ENCODE measurements at regions not wholly inside any gene's neighbourhood (a gene's known extent, or its start where the extent isn't known, plus 50 kb on each side); places are given as distances from the start of the nearest gene placed in this dataset.
A peak's percentile ranks its signal among the peaks of the same experiment; 100 is the strongest.

GRCh38 chr1:96515925-96516324 lies 205.7 kb upstream of the PTBP2 start:
- H3K27ac ChIP-seq (ENCODE audit: low read depth, low read length) = no peak overlapping the region
- H4K20me1 ChIP-seq (ENCODE audit: insufficient read depth, low read length) = no peaks in the 10 kb centered on the region
- Mint-ChIP-seq H3K9me3 (ENCODE audit: unreplicated experiment) (no peaks in the 10 kb centered on the region), H3K27ac (ENCODE audit: unreplicated experiment) (no peak overlapping the region), H3K4me3 (ENCODE audit: unreplicated experiment) (no peak overlapping the region), H3K27me3 (ENCODE audit: low read depth, unreplicated experiment) (no peaks in the 10 kb centered on the region), H3K4me1 (ENCODE audit: low read depth, unreplicated experiment) (peaks cover 5% of the 10 kb centered on the region), H3K36me3 (ENCODE audit: low read depth, unreplicated experiment) (no peaks in the 10 kb centered on the region)
- H2AFZ ChIP-seq (ENCODE audit: low read depth, low read length) = no peak overlapping the region
- H3K4me1 ChIP-seq (ENCODE audit: insufficient read depth, low read length) = peaks cover 11% of the 10 kb centered on the region
- H3K36me3 ChIP-seq (ENCODE audit: insufficient read depth, low read length) = no peaks in the 10 kb centered on the region
- H3K9me3 ChIP-seq (ENCODE audit: insufficient read depth, low read depth, low read length) = no peaks in the 10 kb centered on the region
- DNase-seq (ENCODE audit: low read depth) (no peak), FAIRE-seq (no peak)
- no peaks in the 10 kb centered on the region for H3K79me2 ChIP-seq (ENCODE audit: insufficient read depth, low read length)
- H3K9ac ChIP-seq (ENCODE audit: low read length) = no peak overlapping the region
- TF ChIP-seq CTCF (IDR thresholded peaks at IDR 0.05; ENCODE audit: insufficient read depth, low read depth, low read length) (no peak), EZH2 (IDR thresholded peaks at IDR 0.05; ENCODE audit: insufficient read depth, low read length) (no peak)
- H3K27me3 ChIP-seq (ENCODE audit: insufficient read depth, low read length) = no peaks in the 10 kb centered on the region
- no peak overlapping the region for H3K4me2 ChIP-seq (ENCODE audit: low read length)
- H3K4me3 ChIP-seq (ENCODE audit: insufficient read depth, low read depth, low read length) = no peak overlapping the region

GRCh38 chr1:96519851-96520578 lies 201.6 kb upstream of the PTBP2 start:
- peak overlapping the region; percentile 39 for H3K4me2 ChIP-seq (ENCODE audit: low read length)
- H3K79me2 ChIP-seq (ENCODE audit: insufficient read depth, low read length) = no peaks in the 10 kb centered on the region
- no peaks in the 10 kb centered on the region for H3K27me3 ChIP-seq (ENCODE audit: insufficient read depth, low read length)
- FAIRE-seq = no peak
- peaks cover 24% of the 10 kb centered on the region for H3K4me1 ChIP-seq (ENCODE audit: insufficient read depth, low read length)
- H2AFZ ChIP-seq (ENCODE audit: low read depth, low read length) = no peak overlapping the region
- peak; percentile 35 for DNase-seq (ENCODE audit: low read depth)
- no peak overlapping the region for H3K9ac ChIP-seq (ENCODE audit: low read length)
- Mint-ChIP-seq H3K9me3 (ENCODE audit: unreplicated experiment) (no peaks in the 10 kb centered on the region), H3K27ac (ENCODE audit: unreplicated experiment) (no peak overlapping the region), H3K4me3 (ENCODE audit: unreplicated experiment) (no peak overlapping the region), H3K27me3 (ENCODE audit: low read depth, unreplicated experiment) (no peaks in the 10 kb centered on the region), H3K36me3 (ENCODE audit: low read depth, unreplicated experiment) (no peaks in the 10 kb centered on the region), H3K4me1 (ENCODE audit: low read depth, unreplicated experiment) (peaks cover 10% of the 10 kb centered on the region)
- H3K36me3 ChIP-seq (ENCODE audit: insufficient read depth, low read length) = no peaks in the 10 kb centered on the region
- no peak for TF ChIP-seq EZH2 (IDR thresholded peaks at IDR 0.05; ENCODE audit: insufficient read depth, low read length)
- no peak for TF ChIP-seq CTCF (IDR thresholded peaks at IDR 0.05; ENCODE audit: insufficient read depth, low read depth, low read length)
- no peak overlapping the region for H3K4me3 ChIP-seq (ENCODE audit: insufficient read depth, low read depth, low read length)
- H4K20me1 ChIP-seq (ENCODE audit: insufficient read depth, low read length) = no peaks in the 10 kb centered on the region
- no peaks in the 10 kb centered on the region for H3K9me3 ChIP-seq (ENCODE audit: insufficient read depth, low read depth, low read length)
- H3K27ac ChIP-seq (ENCODE audit: low read depth, low read length) = no peak overlapping the region

GRCh38 chr1:96520579-96520947 lies 201.0 kb upstream of the PTBP2 start:
- Histone ChIP-seq H3K9ac (ENCODE audit: low read length) (no peak overlapping the region), H3K4me1 (ENCODE audit: insufficient read depth, low read length) (peaks cover 24% of the 10 kb centered on the region), H3K4me3 (ENCODE audit: insufficient read depth, low read depth, low read length) (no peak overlapping the region), H4K20me1 (ENCODE audit: insufficient read depth, low read length) (no peaks in the 10 kb centered on the region), H3K9me3 (ENCODE audit: insufficient read depth, low read depth, low read length) (no peaks in the 10 kb centered on the region), H3K79me2 (ENCODE audit: insufficient read depth, low read length) (no peaks in the 10 kb centered on the region), H2AFZ (ENCODE audit: low read depth, low read length) (no peak overlapping the region), H3K4me2 (ENCODE audit: low read length) (peak overlapping the region; percentile 39), H3K27me3 (ENCODE audit: insufficient read depth, low read length) (no peaks in the 10 kb centered on the region), H3K27ac (ENCODE audit: low read depth, low read length) (no peak overlapping the region), H3K36me3 (ENCODE audit: insufficient read depth, low read length) (no peaks in the 10 kb centered on the region)
- no peaks in the 10 kb centered on the region for H3K36me3 Mint-ChIP-seq (ENCODE audit: low read depth, unreplicated experiment)
- H3K27ac Mint-ChIP-seq (ENCODE audit: unreplicated experiment) = no peak overlapping the region
- no peaks in the 10 kb centered on the region for H3K27me3 Mint-ChIP-seq (ENCODE audit: low read depth, unreplicated experiment)
- FAIRE-seq = no peak
- H3K4me1 Mint-ChIP-seq (ENCODE audit: low read depth, unreplicated experiment) = peaks cover 10% of the 10 kb centered on the region
- H3K9me3 Mint-ChIP-seq (ENCODE audit: unreplicated experiment) = no peaks in the 10 kb centered on the region
- DNase-seq (ENCODE audit: low read depth) = peak; percentile 67
- TF ChIP-seq EZH2 (IDR thresholded peaks at IDR 0.05; ENCODE audit: insufficient read depth, low read length) (no peak), CTCF (IDR thresholded peaks at IDR 0.05; ENCODE audit: insufficient read depth, low read depth, low read length) (no peak)
- H3K4me3 Mint-ChIP-seq (ENCODE audit: unreplicated experiment) = no peak overlapping the region

Data from astrocyte (in vitro differentiated cells and primary cell).